Astrocyte (in vitro differentiated cells and primary cell): ENCODE measurements at regions not wholly inside any gene's neighbourhood (a gene's known extent, or its start where the extent isn't known, plus 50 kb on each side); places are given as distances from the start of the nearest gene placed in this dataset.

Experiments used
- CTCF ChIP-seq: IDR thresholded peaks from 2 replicates; pipeline ENCODE4 v1.5.1; 2011; ENCODE audit warnings: low read depth, mild to moderate bottlenecking, inconsistent platforms, low read length, moderate library complexity; ENCODE audit not compliant: insufficient read depth
- EZH2 ChIP-seq: IDR thresholded peaks from 2 replicates; pipeline ENCODE4 v1.6.1; 2012; ENCODE audit warnings: mild to moderate bottlenecking, low read length, inconsistent platforms; ENCODE audit not compliant: insufficient read depth

DNA sequence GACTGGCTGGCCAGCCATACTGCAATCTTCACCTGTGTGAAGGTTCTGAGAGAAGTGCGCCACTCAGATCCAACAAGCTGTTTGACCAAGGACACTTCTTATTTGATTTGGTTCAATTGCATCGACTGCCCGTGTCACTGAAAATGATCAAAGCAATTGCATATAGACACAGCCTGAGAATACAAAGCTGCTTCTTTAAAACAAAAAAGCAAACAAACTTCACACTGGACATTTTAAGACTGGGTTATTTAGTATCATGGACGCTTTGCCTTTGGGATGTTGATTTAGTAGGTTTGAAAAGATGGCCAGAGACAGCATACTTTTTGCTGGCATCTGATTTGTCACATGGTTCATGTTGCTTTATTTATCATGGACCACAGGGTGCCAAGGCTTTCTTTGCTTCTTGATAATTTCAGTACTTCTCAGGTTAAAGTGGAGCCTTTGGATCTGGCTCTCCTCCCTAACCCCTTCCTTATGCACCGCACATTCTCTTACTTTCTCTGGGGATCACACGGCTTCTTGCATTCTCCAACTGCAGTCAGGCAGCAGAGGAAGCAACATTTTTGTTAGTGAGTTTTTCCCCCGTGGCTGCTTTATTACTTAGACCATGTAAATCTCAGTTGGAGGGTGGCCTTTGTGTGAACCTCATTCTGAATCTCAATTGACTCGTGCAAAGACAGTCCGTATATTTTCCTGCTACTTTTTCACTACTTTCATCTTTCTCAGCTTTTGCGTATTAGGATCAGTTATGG is 151.0 kb downstream of the CD47 start:
- TF ChIP-seq EZH2: no peak
- no peak for TF ChIP-seq CTCF
